Gastroesophageal sphincter (tissue), 4 donors: ENCODE measurements at regions not wholly inside any gene's neighbourhood (a gene's known extent, or its start where the extent isn't known, plus 50 kb on each side); places are given as distances from the start of the nearest gene placed in this dataset.

Source experiments
- ATAC-seq: fragments of 150-250 bp; one replicate; pipeline ENCODE4 v1.9.1; 2016; ENCODE audit warnings: mild to moderate bottlenecking, moderate library complexity
- H3K27ac ChIP-seq, 4 donors: fragments of 200-600 bp; sonication (generic) in 3 of 4; 1 replicate in 3 of 4; 2 replicates in 1 of 4; pipeline ENCODE4 v1.5.1; 2016 to 2019
- H3K27me3 ChIP-seq: fragments of 200-600 bp; sonication (generic); one replicate; pipeline ENCODE4 v1.5.1; 2019
- H3K36me3 ChIP-seq, 2 donors: fragments of 200-600 bp; sonication (generic); one replicate each; pipeline ENCODE4 v1.5.1; 2019; ENCODE audit warnings: control low read depth in 1 of 2
- H3K4me1 ChIP-seq, 3 donors: fragments of 200-600 bp; sonication (generic); 1 replicate in 2 of 3; 2 replicates in 1 of 3; pipeline ENCODE4 v1.5.1; 2016 to 2019; ENCODE audit warnings: control low read depth in 2 of 3
- H3K4me3 ChIP-seq, 2 donors: fragments of 200-600 bp; sonication (generic); one replicate each; pipeline ENCODE4 v1.5.1; 2019; ENCODE audit warnings: mild to moderate bottlenecking in 1 of 2, moderate library complexity in 1 of 2
- H3K9me3 ChIP-seq, 3 donors: fragments of 200-600 bp; sonication (generic); one replicate each; pipeline ENCODE4 v1.5.1; 2017 to 2019; ENCODE audit warnings: control low read depth in 2 of 3
- CTCF ChIP-seq, 4 experiments: fragments of 200-600 bp in 2 of 4; fragments of 450-650 bp in 2 of 4; sonication (generic) in 1 of 4; IDR thresholded peaks; one replicate each; pipeline ENCODE4 v1.5.1; 2017 to 2019; ENCODE audit warnings: antibody characterized with exemption in 4 of 4, mild to moderate bottlenecking in 2 of 4, moderate library complexity in 2 of 4
- EP300 ChIP-seq: sonication (generic); formaldehyde crosslinking; IDR thresholded peaks from one replicate; pipeline ENCODE4 v1.6.1; 2017; ENCODE audit warnings: antibody characterized with exemption, mild to moderate bottlenecking
- POLR2A ChIP-seq, 2 donors: fragments of 450-650 bp; IDR thresholded peaks; one replicate each; pipeline ENCODE4 v1.6.1; 2017; ENCODE audit warnings: antibody characterized with exemption in 2 of 2, mild to moderate bottlenecking in 2 of 2, moderate library complexity in 1 of 2
- POLR2AphosphoS5 ChIP-seq: sonication (generic); formaldehyde crosslinking; IDR thresholded peaks from one replicate; pipeline ENCODE4 v1.6.1; 2017; ENCODE audit warnings: antibody characterized with exemption
- WGBS, 2 donors: methylation state at CpG; one replicate each; pipeline ENCODE4 v1.1.5; 2018; ENCODE audit warnings: low coverage in 1 of 2; 5-methylcytosine and 5-hydroxymethylcytosine counted together

- Histone ChIP-seq H3K4me1 (no peaks in the 10 kb centered on the region), H3K27ac (no peak overlapping the region), H3K27me3 (peaks cover 6% of the 10 kb centered on the region), H3K4me3 (no peak overlapping the region), H3K9me3 (no peaks in the 10 kb centered on the region), H3K36me3 (no peaks in the 10 kb centered on the region)
- TF ChIP-seq CTCF (IDR thresholded peaks at IDR 0.05), result no peak
- TF ChIP-seq EP300, result no peak
- TF ChIP-seq POLR2AphosphoS5, result no peak
- TF ChIP-seq POLR2A (IDR thresholded peaks at IDR 0.05), result no peak
- no peak for ATAC-seq
- WGBS, 2 donors, result 92 to 95% methylated on average over 3 of the region's 3 CpGs
Measured at GRCh38 chr2:18180031-18180610, 301.7 kb downstream of the KCNS3 start.

- ATAC-seq, result peak; percentile 53
- no peaks in the 10 kb centered on the region for H3K4me1 ChIP-seq
Measured at GRCh38 chr2:18178736-18179349, 300.4 kb downstream of the KCNS3 start.

GRCh38 chr2:18176679-18177215 lies 298.3 kb downstream of the KCNS3 start:
- no peaks in the 10 kb centered on the region for H3K27me3 ChIP-seq
- no peak overlapping the region for H3K27ac ChIP-seq
- H3K36me3 ChIP-seq, result no peaks in the 10 kb centered on the region
- peaks cover 0 to 8% (median 0%) of the 10 kb centered on the region in 3 donors for H3K4me1 ChIP-seq
- 83 to 93% methylated on average over 2 of the region's 2 CpGs for WGBS, 2 donors
- no peak overlapping the region for H3K4me3 ChIP-seq
- no peak for TF ChIP-seq POLR2A (IDR thresholded peaks at IDR 0.05)
- TF ChIP-seq POLR2AphosphoS5, result no peak
- TF ChIP-seq CTCF (IDR thresholded peaks at IDR 0.05), result no peak
- no peak for TF ChIP-seq EP300
- H3K9me3 ChIP-seq, result no peaks in the 10 kb centered on the region
- no peak for ATAC-seq

More at GRCh38 chr2:18178736-18179349, 300.4 kb downstream of the KCNS3 start:
- no peak overlapping the region for H3K27ac ChIP-seq
- no peaks in the 10 kb centered on the region for H3K9me3 ChIP-seq
- no peaks in the 10 kb centered on the region for H3K36me3 ChIP-seq
- TF ChIP-seq CTCF (IDR thresholded peaks at IDR 0.05) (peak; percentile 63 to 81 (median 78)), POLR2A (IDR thresholded peaks at IDR 0.05) (no peak), POLR2AphosphoS5 (no peak)
- H3K4me3 ChIP-seq, result no peak overlapping the region
- H3K27me3 ChIP-seq, result peaks cover 6% of the 10 kb centered on the region
- 15 to 25% methylated on average over 1 of the region's 1 CpG for WGBS, 2 donors

GRCh38 chr2:18172607-18173006 lies 294.1 kb downstream of the KCNS3 start:
- Histone ChIP-seq H3K9me3 (no peaks in the 10 kb centered on the region), H3K27ac (no peak overlapping the region), H3K4me3 (no peak overlapping the region), H3K4me1 (peaks cover 0 to 24% (median 3%) of the 10 kb centered on the region in 3 donors), H3K27me3 (no peaks in the 10 kb centered on the region), H3K36me3 (no peaks in the 10 kb centered on the region)
- ATAC-seq, result no peak
- no peak for TF ChIP-seq POLR2A (IDR thresholded peaks at IDR 0.05)
- TF ChIP-seq EP300, result no peak
- TF ChIP-seq CTCF (IDR thresholded peaks at IDR 0.05), result no peak
- no peak for TF ChIP-seq POLR2AphosphoS5
- WGBS, 2 donors, result 83 to 100% methylated on average over 2 of the region's 2 CpGs
